Lower leg skin (tissue), 3 donors: ENCODE measurements at regions not wholly inside any gene's neighbourhood (a gene's known extent, or its start where the extent isn't known, plus 50 kb on each side); places are given as distances from the start of the nearest gene placed in this dataset.

Source experiments
- CTCF ChIP-seq, 3 donors: fragments of 450-650 bp; IDR thresholded peaks; one replicate each; pipeline ENCODE4 v1.5.1; 2016; ENCODE audit warnings: antibody characterized with exemption in 3 of 3, mild to moderate bottlenecking in 3 of 3, moderate library complexity in 2 of 3
- POLR2A ChIP-seq, 2 donors: fragments of 450-650 bp; IDR thresholded peaks; one replicate each; pipeline ENCODE4 v1.6.1; 2016 to 2017; ENCODE audit warnings: antibody characterized with exemption in 2 of 2, mild to moderate bottlenecking in 1 of 2, moderate library complexity in 1 of 2

- TF ChIP-seq CTCF (IDR thresholded peaks at IDR 0.05) (no peak), POLR2A (IDR thresholded peaks at IDR 0.05) (no peak)
Observed at GRCh38 chr3:182385356-182385755, 407.9 kb upstream of the ATP11B start.
